ENCODE measurements at regions not wholly inside any gene's neighbourhood (a gene's known extent, or its start where the extent isn't known, plus 50 kb on each side); places are given as distances from the start of the nearest gene placed in this dataset.

- Histone ChIP-seq H3K27me3 (no peaks in the 10 kb centered on the region), H3K27ac (no peak overlapping the region), H3K36me3 (no peaks in the 10 kb centered on the region), H3K9me3 (no peaks in the 10 kb centered on the region), H3K4me1 (no peaks in the 10 kb centered on the region), H3K4me3 (no peak overlapping the region)
- intact Hi-C loops (cut with DNase I; ENCODE audit: low total_unique reads) = no loop called here
- TF ChIP-seq, protein P1, sequence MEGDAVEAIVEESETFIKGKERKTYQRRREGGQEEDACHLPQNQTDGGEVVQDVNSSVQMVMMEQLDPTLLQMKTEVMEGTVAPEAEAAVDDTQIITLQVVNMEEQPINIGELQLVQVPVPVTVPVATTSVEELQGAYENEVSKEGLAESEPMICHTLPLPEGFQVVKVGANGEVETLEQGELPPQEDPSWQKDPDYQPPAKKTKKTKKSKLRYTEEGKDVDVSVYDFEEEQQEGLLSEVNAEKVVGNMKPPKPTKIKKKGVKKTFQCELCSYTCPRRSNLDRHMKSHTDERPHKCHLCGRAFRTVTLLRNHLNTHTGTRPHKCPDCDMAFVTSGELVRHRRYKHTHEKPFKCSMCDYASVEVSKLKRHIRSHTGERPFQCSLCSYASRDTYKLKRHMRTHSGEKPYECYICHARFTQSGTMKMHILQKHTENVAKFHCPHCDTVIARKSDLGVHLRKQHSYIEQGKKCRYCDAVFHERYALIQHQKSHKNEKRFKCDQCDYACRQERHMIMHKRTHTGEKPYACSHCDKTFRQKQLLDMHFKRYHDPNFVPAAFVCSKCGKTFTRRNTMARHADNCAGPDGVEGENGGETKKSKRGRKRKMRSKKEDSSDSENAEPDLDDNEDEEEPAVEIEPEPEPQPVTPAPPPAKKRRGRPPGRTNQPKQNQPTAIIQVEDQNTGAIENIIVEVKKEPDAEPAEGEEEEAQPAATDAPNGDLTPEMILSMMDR (IDR thresholded peaks at IDR 0.05) = no peak
- TF ChIP-seq POLR2A (IDR thresholded peaks at IDR 0.05) = no peak
- no peak for DNase-seq
Measured at GRCh38 chr18:45282101-45282812, 333.0 kb upstream of the SLC14A2 start.

DNA sequence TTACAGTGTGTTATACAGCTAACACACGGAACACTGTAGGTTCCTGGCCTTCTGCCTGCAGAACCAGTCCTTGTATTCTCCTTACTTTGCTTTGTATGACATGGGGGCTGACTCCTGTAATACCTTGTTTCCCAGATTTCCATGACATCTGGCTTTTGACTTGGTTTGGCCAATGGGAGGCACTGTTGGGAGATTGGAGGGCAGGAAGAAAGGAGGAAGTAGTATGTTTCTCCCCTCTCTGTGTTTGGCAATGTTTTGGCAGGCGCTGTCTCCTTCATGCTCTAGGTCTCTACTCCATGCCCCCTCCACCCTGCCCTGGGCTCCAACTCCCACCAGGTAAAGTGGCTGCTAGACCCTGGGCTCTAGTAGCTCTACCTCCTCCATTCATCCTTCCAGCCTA is 331.1 kb upstream of the SLC14A2 start:
- Histone ChIP-seq H3K27me3 (no peaks in the 10 kb centered on the region), H3K36me3 (no peaks in the 10 kb centered on the region), H3K4me3 (no peak overlapping the region), H3K9me3 (no peaks in the 10 kb centered on the region), H3K4me1 (no peaks in the 10 kb centered on the region), H3K27ac (no peak overlapping the region)
- DNase-seq = no peak
- intact Hi-C loops (cut with DNase I; ENCODE audit: low total_unique reads) = no loop called here
- TF ChIP-seq POLR2A (IDR thresholded peaks at IDR 0.05) = no peak
- TF ChIP-seq, protein P1 (IDR thresholded peaks at IDR 0.05) = no peak

- H3K27me3 ChIP-seq = no peaks in the 10 kb centered on the region
- H3K4me3 ChIP-seq = no peak overlapping the region
- TF ChIP-seq POLR2A (IDR thresholded peaks at IDR 0.05) = no peak
- TF ChIP-seq, protein P1 (IDR thresholded peaks at IDR 0.05) = no peak
- no peaks in the 10 kb centered on the region for H3K9me3 ChIP-seq
- no peak for DNase-seq
- H3K4me1 ChIP-seq = no peaks in the 10 kb centered on the region
- no peak overlapping the region for H3K27ac ChIP-seq
- intact Hi-C loops (cut with DNase I; ENCODE audit: low total_unique reads) = no loop called here
- no peaks in the 10 kb centered on the region for H3K36me3 ChIP-seq
Measured at GRCh38 chr18:45284851-45285250, 330.4 kb upstream of the SLC14A2 start.

GRCh38 chr18:45285251-45285650 is 330.0 kb upstream of the SLC14A2 start:
- TF ChIP-seq, protein P1 (IDR thresholded peaks at IDR 0.05) = no peak
- no peak for TF ChIP-seq POLR2A (IDR thresholded peaks at IDR 0.05)
- Histone ChIP-seq H3K4me3 (no peak overlapping the region), H3K27me3 (no peaks in the 10 kb centered on the region), H3K9me3 (no peaks in the 10 kb centered on the region), H3K27ac (no peak overlapping the region), H3K36me3 (no peaks in the 10 kb centered on the region), H3K4me1 (no peaks in the 10 kb centered on the region)
- intact Hi-C loops (cut with DNase I; ENCODE audit: low total_unique reads) = no loop called here
- DNase-seq = no peak

DNA sequence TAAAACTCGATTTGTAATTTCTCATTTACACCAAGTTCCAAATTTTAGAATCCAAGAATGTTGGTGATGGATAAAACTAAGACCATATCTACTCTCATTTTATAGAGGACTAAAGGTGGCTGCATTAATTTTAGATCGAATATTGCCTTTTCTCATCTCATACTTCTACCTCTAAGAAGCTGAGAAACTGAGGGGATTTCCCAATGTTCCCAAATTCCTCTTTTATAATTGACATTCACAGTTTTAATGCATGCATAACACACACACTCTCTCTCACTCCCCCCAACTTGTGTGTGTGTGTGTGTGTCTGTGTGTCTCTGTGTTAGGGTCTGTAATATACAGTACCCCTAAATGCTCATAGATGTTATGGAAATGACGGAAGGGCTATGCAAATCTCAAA is 328.8 kb upstream of the SLC14A2 start:
- H3K27me3 ChIP-seq = no peaks in the 10 kb centered on the region
- H3K27ac ChIP-seq = no peak overlapping the region
- no peak for DNase-seq
- no peaks in the 10 kb centered on the region for H3K9me3 ChIP-seq
- intact Hi-C loops (cut with DNase I; ENCODE audit: low total_unique reads) = no loop called here
- no peak overlapping the region for H3K4me3 ChIP-seq
- TF ChIP-seq, protein P1 (IDR thresholded peaks at IDR 0.05) = no peak
- no peak for TF ChIP-seq POLR2A (IDR thresholded peaks at IDR 0.05)
- H3K36me3 ChIP-seq = no peaks in the 10 kb centered on the region
- no peaks in the 10 kb centered on the region for H3K4me1 ChIP-seq
